GM12873 (cell line): ENCODE measurements at regions not wholly inside any gene's neighbourhood (a gene's known extent, or its start where the extent isn't known, plus 50 kb on each side); places are given as distances from the start of the nearest gene placed in this dataset.

Experiments used
- TF ChIP-seq, protein P1 (sequence below): IDR thresholded peaks from 2 replicates; pipeline ENCODE4 v1.5.1; 2012; ENCODE audit warnings: low read depth, mild to moderate bottlenecking, moderate library complexity, low read length, control low read depth; ENCODE audit not compliant: insufficient read depth; ENCODE audit errors: missing control alignments

DNA sequence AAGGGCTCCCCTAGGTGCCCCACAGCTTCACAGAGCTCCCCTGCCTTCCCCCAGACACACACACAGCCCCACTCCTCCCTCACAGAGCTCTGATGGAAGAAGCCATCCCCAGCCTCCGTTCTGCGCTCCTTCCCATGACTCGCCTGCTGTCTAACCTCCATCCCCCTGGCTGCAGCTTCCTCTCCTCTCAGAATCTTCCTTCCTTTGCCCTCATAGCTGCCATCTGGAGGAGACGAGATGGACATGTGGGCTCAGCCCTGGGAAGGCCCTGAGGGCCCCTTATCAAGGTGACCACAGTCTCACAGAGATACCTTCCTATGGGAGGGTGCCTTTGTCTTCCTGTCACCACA lies 94.3 kb downstream of the PCDH1 start:
- TF ChIP-seq, protein P1, sequence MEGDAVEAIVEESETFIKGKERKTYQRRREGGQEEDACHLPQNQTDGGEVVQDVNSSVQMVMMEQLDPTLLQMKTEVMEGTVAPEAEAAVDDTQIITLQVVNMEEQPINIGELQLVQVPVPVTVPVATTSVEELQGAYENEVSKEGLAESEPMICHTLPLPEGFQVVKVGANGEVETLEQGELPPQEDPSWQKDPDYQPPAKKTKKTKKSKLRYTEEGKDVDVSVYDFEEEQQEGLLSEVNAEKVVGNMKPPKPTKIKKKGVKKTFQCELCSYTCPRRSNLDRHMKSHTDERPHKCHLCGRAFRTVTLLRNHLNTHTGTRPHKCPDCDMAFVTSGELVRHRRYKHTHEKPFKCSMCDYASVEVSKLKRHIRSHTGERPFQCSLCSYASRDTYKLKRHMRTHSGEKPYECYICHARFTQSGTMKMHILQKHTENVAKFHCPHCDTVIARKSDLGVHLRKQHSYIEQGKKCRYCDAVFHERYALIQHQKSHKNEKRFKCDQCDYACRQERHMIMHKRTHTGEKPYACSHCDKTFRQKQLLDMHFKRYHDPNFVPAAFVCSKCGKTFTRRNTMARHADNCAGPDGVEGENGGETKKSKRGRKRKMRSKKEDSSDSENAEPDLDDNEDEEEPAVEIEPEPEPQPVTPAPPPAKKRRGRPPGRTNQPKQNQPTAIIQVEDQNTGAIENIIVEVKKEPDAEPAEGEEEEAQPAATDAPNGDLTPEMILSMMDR, result no peak

DNA sequence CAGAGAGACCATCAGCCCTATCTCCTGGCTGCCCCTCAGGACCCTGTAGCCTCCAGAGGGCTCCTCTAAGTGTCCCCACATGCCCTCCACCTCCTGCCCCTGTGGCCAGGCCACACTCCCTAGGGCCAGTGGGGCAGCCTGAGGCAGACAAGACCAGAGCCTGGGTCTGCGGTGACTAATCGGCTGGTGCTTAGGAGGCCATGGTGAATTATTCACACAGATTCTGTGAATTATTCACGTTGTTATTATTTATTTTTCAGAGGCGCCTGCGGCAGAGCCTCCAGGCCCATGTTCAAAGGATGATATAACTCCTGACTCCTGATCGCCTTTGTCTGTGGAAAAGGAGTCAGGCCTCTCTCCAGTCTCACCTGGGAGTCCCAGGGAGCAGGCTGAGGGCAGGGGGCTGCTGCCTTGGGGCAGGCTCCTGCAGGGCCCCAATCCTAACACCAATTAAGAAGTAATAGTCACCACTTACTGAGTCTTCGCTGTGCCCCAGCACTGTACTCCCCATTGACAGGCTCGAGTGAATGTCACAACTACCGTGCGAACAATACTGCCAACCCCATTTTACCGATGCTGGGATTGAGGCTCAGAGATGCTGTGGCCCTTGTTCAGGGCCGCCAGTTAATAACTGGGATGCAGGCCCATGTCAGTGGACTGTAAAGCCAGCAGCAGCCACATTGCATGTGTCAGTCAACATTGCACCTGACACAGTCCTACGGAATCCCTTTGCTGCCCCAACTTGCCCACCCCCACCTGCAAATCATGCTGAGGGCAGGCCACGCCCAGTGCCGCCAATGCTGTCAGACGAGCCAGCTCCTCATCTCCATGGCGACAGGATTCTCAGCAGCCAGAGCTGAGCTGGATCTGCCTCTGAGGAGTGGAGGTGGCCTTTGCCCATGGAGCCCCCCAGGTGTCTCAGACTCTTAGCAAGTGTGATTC lies 94.9 kb downstream of the PCDH1 start:
- TF ChIP-seq, protein P1, result no peak

DNA sequence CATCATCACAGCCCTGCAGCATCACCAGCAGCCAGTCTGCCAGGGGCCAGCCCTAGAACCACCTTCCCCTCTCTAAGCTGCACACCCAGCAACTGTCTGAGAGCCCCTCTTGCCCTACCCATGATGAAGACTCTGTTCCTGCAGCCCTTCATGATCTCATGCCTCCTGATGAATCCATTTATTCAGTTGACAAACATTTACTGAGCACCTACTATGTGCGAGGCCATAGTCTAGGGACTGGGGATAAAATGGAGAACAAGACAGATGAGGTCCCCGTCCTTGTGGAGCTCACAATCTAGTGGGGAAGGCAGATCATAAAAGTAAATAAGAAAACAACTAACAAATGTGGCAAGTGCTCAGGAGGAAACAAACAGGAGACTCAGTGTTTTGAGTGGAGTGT lies 96.3 kb downstream of the PCDH1 start:
- TF ChIP-seq, protein P1, result no peak

DNA sequence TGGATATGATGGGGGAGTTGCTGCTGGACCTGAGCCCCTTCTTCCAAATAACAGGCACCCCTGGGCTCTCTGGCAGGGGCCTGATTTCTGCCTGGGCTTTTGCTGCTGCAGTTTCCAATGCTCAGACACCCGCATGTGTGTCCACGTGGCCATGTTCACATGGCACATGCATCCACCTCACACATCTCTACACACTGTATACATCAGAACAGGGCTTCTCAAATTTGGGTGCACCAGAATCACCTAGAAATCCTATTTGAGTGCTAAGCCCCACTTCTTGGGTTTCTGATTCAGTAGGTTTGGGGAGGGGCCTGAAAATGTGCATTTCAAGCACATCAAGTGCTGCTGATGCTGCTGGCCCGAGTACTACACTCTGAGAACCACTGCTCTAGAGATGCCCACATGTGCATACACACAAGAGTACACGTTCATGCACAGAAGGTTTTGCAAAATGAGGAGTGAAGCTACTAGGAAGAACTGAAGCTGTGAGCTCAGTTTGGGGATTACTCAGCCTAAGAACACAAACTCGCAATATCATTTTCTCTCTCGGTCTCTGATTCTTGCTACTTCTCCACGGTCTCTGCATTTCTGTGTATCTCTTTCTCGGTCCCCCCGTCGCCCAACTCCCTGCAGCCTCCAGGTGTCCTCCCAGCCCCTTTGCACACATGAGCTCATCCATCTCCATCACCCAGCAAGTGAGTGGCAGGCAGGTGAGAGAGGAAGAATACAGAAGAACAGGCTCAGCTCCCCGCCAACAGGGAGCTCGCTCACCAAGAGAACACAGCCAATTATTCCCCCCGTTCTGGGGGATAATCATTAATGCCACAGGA lies 97.0 kb downstream of the PCDH1 start:
- TF ChIP-seq, protein P1, result no peak

DNA sequence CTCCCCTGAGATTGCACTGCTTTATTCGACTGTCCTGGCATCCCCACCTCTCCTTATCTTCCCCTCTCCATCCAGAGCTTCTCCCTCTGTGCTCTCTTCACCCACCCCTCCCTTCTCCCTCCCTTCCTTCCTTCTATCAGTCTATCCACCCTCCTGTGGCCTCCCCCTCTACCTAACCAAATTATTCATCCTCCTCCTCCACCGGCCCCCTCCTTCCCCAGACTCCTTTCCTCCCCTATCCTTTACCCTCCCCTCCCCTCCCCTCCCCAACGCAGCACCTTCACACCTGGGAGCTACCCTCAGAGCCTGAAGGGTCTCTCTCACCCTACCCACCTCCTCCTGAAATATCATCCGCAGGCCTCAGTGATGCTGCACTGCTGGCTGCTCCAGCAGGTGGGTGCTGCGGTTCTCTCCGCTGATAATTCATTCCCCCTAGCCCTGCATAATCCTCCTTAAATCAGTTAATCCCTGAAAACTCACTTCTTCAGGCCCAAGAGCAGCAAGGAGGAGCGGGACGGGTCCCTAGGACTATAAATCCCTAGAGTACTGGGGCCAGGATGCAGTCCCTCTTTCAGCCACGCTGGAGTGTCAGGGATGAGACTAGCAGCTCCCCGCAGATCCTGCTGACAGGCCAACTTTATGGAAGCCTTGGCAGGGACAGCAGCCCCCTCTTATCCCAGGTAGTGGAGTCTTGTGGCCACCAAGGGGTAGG lies 97.8 kb downstream of the PCDH1 start:
- TF ChIP-seq, protein P1, result no peak

DNA sequence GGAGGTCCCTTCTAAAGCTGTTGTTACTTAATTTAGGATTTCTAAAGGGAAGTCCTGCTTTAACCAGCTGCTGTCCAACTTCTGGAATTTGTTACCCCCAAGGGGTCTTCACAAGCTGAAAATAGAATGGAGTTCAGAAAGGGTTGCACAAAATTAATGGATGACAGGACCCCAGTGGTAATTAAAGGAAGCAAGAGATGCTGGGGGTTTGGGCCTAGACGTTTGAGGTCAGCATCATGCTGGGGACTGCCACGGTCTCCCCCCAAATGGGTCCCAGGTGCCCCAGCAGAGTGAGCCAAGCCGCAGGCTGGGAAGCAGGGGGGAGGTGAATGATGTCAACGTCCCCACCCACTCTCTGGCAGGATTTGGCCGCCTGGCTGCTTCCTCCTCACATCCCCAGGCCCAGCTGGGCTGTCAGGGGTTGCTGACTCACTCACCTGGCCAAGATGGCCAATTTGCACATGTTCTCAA lies 97.5 kb upstream of the ARAP3 start:
- TF ChIP-seq, protein P1, result no peak
